H1 (cell line): ENCODE measurements at regions not wholly inside any gene's neighbourhood (a gene's known extent, or its start where the extent isn't known, plus 50 kb on each side); places are given as distances from the start of the nearest gene placed in this dataset.

Experiments used
- CBX8 ChIP-seq: fragments of 300-800, 300-1000 bp; sonication (generic); IDR thresholded peaks from 2 replicates; pipeline ENCODE4 v1.7.1; 2016; ENCODE audit warnings: low read depth, low read length, borderline replicate concordance
- JUN ChIP-seq: IDR thresholded peaks from 2 replicates; pipeline ENCODE4 v1.6.1; 2011; ENCODE audit warnings: low read depth, mild to moderate bottlenecking, improper control_type of control experiment, low read length
- TAF7 ChIP-seq: optimal IDR thresholded peaks from 2 replicates; pipeline ENCODE3; 2011; ENCODE audit warnings: low read depth, mild to moderate bottlenecking, inconsistent platforms, low read length, moderate library complexity, borderline replicate concordance

- TF ChIP-seq TAF7 (no peak), JUN (no peak), CBX8 (no peak)
Observed at GRCh38 chr10:124300735-124301134, 118.0 kb downstream of the OAT start (continued).
